D341Med (cell line): ENCODE measurements at regions not wholly inside any gene's neighbourhood (a gene's known extent, or its start where the extent isn't known, plus 50 kb on each side); places are given as distances from the start of the nearest gene placed in this dataset.
"Not testable (repeated sequence)": the region's sequence is repeated elsewhere in the genome, so short reads cannot be mapped to it uniquely, and the experiment has no call there.

Experiments
- DNase-seq: peaks from one replicate; pipeline ENCODE4 v3.0.0; 2012; ENCODE audit warnings: low spot score

GRCh38 chr6:147674099-147674498, 165.6 kb downstream of the SAMD5 start:
- DNase-seq, result no peak

- DNase-seq, result no peak
Measured at GRCh38 chr6:147674794-147675193, 166.3 kb downstream of the SAMD5 start.

- no peak for DNase-seq
Measured at GRCh38 chr6:147675281-147675680, 166.8 kb downstream of the SAMD5 start.

- no peak for DNase-seq
Measured at GRCh38 chr6:147676495-147677199, 168.2 kb downstream of the SAMD5 start.

GRCh38 chr6:147677647-147678046, 169.2 kb downstream of the SAMD5 start:
- no peak for DNase-seq

GRCh38 chr6:147678253-147678652, 169.8 kb downstream of the SAMD5 start:
- no peak for DNase-seq

GRCh38 chr6:147684906-147685305, 176.4 kb downstream of the SAMD5 start:
- DNase-seq, result no peak

GRCh38 chr6:147689398-147689797, 180.9 kb downstream of the SAMD5 start:
- DNase-seq, result no peak

- DNase-seq, result no peak
Measured at GRCh38 chr6:147691446-147691845, 183.0 kb downstream of the SAMD5 start.

GRCh38 chr6:147693181-147693580, 184.7 kb downstream of the SAMD5 start:
- DNase-seq, result no peak

- not testable (repeated sequence) for DNase-seq
Measured at GRCh38 chr6:147694556-147694955, 186.1 kb downstream of the SAMD5 start.

GRCh38 chr6:147695819-147696218, 187.3 kb downstream of the SAMD5 start:
- no peak for DNase-seq

- DNase-seq, result no peak
Measured at GRCh38 chr6:147699140-147699539, 190.7 kb downstream of the SAMD5 start.

- no peak for DNase-seq
Measured at GRCh38 chr6:147699637-147700036, 191.1 kb downstream of the SAMD5 start.

GRCh38 chr6:147700436-147701209, 192.1 kb downstream of the SAMD5 start:
- no peak for DNase-seq

GRCh38 chr6:147704691-147705090, 196.2 kb downstream of the SAMD5 start:
- no peak for DNase-seq

GRCh38 chr6:147707524-147707923, 199.0 kb downstream of the SAMD5 start:
- DNase-seq, result no peak

GRCh38 chr6:147708170-147708569, 199.7 kb downstream of the SAMD5 start:
- DNase-seq, result no peak

GRCh38 chr6:147709396-147710272, 201.1 kb downstream of the SAMD5 start:
- no peak for DNase-seq

GRCh38 chr6:147710890-147711289, 202.4 kb downstream of the SAMD5 start:
- no peak for DNase-seq

- DNase-seq, result no peak
Measured at GRCh38 chr6:147711476-147711875, 203.0 kb downstream of the SAMD5 start.

- no peak for DNase-seq
Measured at GRCh38 chr6:147712841-147713240, 204.4 kb downstream of the SAMD5 start.

GRCh38 chr6:147715035-147715434, 206.5 kb downstream of the SAMD5 start:
- DNase-seq, result no peak
